Activated T-cell treated with anti-CD3 and anti-CD28 coated beads, Interleukin-2, amount 50 U/mL, for 48 hours (primary cell): ENCODE measurements at regions not wholly inside any gene's neighbourhood (a gene's known extent, or its start where the extent isn't known, plus 50 kb on each side); places are given as distances from the start of the nearest gene placed in this dataset.

Experiments used
- DNase-seq, 2 experiments: peaks; one replicate each; pipeline ENCODE4 v3.0.0-alpha.2; 2020

GRCh38 chr6:169079650-169080049 is 174.0 kb downstream of the THBS2 start:
- no peak for DNase-seq

- DNase-seq: no peak
These were observed 175.1 kb downstream of the THBS2 start for GRCh38 chr6:169078399-169079145.

GRCh38 chr6:169075915-169076654 is 177.6 kb downstream of the THBS2 start:
- DNase-seq: no peak

GRCh38 chr6:169075211-169075914 is 178.3 kb downstream of the THBS2 start:
- DNase-seq: no peak

- no peak for DNase-seq
These were observed 179.1 kb downstream of the THBS2 start for GRCh38 chr6:169074526-169074925.

GRCh38 chr6:169073311-169073710 is 180.3 kb downstream of the THBS2 start:
- DNase-seq: no peak

GRCh38 chr6:169072127-169073042 is 181.3 kb downstream of the THBS2 start:
- DNase-seq: no peak

- DNase-seq: no peak
These were observed 182.3 kb downstream of the THBS2 start for GRCh38 chr6:169071394-169071793.

GRCh38 chr6:169070506-169071176 is 183.0 kb downstream of the THBS2 start:
- DNase-seq: no peak

GRCh38 chr6:169069356-169069755 is 184.3 kb downstream of the THBS2 start:
- no peak for DNase-seq

GRCh38 chr6:169064194-169064593 is 189.5 kb downstream of the THBS2 start:
- DNase-seq: no peak

- no peak for DNase-seq
These were observed 191.4 kb downstream of the THBS2 start for GRCh38 chr6:169062272-169062671.

GRCh38 chr6:169058634-169059033 is 195.0 kb downstream of the THBS2 start:
- DNase-seq: no peak

GRCh38 chr6:169052462-169052861 is 201.2 kb downstream of the THBS2 start:
- no peak for DNase-seq

- DNase-seq: no peak
These were observed 202.3 kb downstream of the THBS2 start for GRCh38 chr6:169051371-169051770.

- DNase-seq: no peak
These were observed 204.8 kb downstream of the THBS2 start for GRCh38 chr6:169048865-169049205.

GRCh38 chr6:169048185-169048864 is 205.3 kb downstream of the THBS2 start:
- DNase-seq: no peak

GRCh38 chr6:169047345-169047744 is 206.3 kb downstream of the THBS2 start:
- no peak for DNase-seq

- DNase-seq: no peak
These were observed 207.0 kb downstream of the THBS2 start for GRCh38 chr6:169046483-169047192.

- no peak for DNase-seq
These were observed 207.6 kb downstream of the THBS2 start for GRCh38 chr6:169046021-169046420.

- no peak for DNase-seq
These were observed 208.2 kb downstream of the THBS2 start for GRCh38 chr6:169045486-169045885.
